ENCODE measurements at regions not wholly inside any gene's neighbourhood (a gene's known extent, or its start where the extent isn't known, plus 50 kb on each side); places are given as distances from the start of the nearest gene placed in this dataset.

DNA sequence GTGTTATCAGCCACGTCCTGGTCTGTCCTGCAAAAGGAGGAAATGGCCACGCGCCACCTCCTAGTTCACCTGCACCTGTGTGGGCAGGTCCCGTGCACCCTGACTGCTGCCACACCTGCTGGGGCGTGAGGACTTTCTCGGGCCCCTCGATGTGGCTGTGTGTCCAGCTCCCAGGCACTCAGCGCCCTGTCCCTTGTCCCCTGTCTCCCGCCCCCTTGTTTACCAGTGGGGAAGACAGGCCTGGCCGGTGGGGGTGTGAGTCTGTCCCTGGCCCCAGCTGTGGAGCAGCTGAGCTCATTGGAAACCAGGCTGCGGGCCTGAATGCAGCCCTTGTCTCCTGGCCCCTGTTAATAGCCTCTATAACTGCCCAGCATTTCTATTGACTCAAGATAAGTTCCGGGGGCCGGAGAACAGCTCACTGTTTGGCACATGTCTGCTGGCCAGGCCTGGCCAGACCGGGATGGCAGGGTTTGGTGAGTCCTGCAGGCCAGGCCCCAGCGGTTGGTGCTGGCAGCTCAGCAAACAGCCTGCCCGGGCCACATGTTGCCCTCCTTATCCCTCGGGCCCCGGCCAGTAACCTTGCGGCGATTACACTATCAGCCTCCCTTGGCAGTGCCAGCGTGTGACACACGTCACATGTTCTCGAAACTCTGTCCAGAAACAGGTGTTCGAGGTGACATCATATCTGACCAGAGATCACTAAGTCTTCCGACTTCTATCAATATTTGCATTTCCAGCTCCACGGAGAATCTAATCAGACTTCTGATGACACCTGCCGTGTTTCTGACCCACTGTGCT is 52.1 kb downstream of the FOXL3 start:
- TF ChIP-seq, protein P1, sequence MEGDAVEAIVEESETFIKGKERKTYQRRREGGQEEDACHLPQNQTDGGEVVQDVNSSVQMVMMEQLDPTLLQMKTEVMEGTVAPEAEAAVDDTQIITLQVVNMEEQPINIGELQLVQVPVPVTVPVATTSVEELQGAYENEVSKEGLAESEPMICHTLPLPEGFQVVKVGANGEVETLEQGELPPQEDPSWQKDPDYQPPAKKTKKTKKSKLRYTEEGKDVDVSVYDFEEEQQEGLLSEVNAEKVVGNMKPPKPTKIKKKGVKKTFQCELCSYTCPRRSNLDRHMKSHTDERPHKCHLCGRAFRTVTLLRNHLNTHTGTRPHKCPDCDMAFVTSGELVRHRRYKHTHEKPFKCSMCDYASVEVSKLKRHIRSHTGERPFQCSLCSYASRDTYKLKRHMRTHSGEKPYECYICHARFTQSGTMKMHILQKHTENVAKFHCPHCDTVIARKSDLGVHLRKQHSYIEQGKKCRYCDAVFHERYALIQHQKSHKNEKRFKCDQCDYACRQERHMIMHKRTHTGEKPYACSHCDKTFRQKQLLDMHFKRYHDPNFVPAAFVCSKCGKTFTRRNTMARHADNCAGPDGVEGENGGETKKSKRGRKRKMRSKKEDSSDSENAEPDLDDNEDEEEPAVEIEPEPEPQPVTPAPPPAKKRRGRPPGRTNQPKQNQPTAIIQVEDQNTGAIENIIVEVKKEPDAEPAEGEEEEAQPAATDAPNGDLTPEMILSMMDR (IDR thresholded peaks at IDR 0.05; ENCODE audit: poor library complexity) = no peak
- TF ChIP-seq EZH2 (IDR thresholded peaks at IDR 0.05; ENCODE audit: borderline replicate concordance) = no peak

All from hepatocyte (in vitro differentiated cells).